Activated gamma-delta T cell treated with Interleukin-2 at 50 U/mL for 16 hours (primary cell): ENCODE measurements at regions not wholly inside any gene's neighbourhood (a gene's known extent, or its start where the extent isn't known, plus 50 kb on each side); places are given as distances from the start of the nearest gene placed in this dataset.
"Not testable (repeated sequence)": the region's sequence is repeated elsewhere in the genome, so short reads cannot be mapped to it uniquely, and the experiment has no call there.

Experiments used
- DNase-seq: peaks from one replicate; pipeline ENCODE4 v3.0.0-alpha.2; 2020

DNA sequence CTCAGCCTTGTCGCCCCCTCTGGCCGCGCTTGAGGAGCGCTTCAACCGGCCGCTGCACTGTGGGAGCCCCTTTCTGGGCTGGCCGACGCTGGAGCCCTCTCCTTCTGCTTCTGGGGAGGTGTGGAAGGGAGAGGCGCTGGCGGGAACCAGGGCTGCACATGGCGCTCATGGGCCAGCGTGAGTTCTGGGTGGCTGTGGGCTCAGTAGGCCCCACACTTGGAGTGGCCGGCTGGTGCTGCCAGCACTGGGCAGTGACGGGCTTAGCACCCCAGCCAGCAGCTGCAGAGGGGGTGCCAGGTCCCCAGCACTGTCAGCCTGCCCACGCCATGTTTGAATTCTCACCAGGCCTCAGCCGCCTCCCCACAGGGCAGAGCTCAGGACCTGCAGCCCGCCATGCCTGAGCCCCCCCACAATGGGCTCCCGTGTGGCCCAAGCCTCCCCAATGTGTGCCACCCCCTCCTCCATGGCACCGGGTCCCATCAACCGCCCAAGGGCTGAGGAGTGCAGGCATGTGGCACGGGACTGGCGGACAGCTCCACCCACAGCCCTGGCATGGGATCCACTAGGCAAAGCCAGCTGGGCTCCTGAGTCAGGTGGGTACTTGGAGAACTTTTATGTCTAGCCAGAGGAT, 615.2 kb downstream of the TRIML1 start:
- no peak for DNase-seq

DNA sequence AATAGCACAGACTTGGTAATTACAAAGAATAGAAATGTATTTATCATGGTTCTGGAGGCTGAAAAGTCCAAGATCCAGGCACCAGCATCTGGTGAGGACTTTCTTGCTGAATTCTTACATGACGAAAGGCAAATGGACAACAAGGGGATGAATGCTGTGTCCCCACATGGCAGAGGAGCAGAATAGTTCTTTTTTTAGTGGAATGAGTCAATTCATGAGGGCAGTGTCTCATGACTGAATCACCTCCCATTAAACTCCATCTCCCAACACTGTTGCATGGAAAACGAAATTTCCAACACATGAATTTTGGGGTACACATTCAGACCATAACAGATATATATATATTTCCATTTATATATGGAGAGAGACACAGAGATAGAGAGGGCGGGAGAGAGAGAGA, 628.3 kb downstream of the TRIML1 start:
- DNase-seq, result no peak

DNA sequence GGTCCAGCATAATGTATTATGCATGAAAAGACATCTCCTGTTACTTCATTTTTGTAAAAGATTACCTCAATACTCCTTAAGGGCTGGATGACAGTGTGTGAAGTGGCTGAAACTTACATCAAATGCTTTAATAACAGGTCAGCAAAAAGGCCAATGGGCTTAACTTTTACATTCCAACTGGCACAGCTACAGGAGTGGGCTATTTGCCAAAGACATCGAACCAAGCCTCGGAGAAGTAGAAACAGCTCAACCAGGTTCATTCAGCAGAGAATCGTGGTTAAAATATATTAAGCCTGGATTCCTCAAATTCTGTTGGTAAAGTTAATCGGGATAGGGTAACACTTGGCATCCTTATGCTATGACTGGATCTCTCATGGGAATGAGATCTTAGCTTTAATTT, 639.7 kb downstream of the TRIML1 start:
- DNase-seq, result no peak

DNA sequence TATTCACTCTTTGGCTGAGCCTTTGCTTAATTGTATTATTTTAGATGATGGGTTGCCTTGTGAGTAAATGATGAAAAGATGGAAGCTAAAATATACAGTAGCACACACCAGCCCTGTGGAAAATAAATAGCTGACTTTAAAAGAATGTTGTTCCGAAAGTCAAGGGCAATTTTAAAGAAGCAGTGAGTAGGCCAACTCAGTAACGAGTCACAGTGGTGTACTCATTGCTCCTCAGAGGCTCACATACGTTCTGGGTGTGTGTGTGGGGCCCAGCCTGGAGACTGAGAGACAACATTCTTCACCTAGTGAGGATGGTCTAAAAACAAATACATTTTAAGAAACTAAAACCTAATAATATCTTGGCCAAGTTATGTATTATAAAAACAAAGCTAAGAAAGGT, 640.3 kb downstream of the TRIML1 start:
- DNase-seq, result no peak

DNA sequence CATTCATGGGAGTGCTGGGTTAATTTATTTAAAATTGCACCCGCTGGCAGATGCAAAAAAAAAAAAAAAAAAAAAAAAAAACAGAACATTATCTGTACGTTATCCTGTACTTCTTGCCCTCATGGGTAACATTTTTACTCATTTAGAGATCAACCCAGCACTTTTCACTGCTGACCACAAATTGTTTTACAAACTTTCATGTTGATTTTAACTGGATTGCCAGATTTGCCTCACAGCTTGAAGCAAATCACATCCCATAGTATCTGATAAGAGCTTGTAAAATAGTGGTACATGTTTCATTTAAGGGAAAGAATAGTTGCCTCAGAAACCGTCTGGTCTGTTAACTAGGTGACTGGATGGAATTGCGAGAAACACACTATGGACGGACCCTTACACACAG, 640.8 kb downstream of the TRIML1 start:
- DNase-seq, result no peak

DNA sequence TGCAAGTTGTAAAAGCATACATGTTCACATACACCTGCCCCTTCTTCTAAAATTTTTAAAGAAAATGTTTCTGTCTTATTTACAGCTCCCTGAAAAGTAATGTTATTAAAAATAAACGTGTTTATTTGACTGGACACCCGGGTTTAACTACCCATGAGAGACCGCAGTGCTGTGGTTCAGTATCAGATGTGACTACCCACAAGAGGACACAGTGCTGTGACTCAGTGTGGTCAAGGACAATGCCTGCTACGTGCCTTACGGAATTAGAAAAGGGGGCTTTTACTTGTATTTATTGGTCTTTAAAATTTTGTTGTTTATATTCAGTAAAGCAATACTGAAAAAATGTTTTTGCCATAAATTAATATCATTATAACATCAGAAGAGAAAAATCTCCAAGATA, 641.4 kb downstream of the TRIML1 start:
- no peak for DNase-seq

DNA sequence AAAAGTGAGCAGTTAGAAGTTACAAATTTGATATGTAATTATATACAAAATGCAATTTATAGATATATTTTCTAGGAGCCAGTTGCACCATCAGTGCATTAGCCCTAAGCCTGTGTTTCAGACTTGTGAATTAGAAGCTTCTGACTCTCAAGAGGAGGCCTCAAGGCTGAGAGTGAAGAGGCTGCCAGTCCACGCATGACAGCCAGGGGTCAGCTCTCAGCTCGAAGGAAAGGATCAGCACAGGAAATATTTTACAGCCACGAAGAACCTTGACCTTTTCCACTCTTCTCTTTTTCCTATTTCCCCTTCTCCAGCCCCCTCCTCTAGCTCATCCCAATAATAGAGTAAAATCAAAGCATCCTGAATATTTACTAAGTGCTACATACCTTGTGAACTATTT, 642.4 kb downstream of the TRIML1 start:
- DNase-seq, result no peak

DNA sequence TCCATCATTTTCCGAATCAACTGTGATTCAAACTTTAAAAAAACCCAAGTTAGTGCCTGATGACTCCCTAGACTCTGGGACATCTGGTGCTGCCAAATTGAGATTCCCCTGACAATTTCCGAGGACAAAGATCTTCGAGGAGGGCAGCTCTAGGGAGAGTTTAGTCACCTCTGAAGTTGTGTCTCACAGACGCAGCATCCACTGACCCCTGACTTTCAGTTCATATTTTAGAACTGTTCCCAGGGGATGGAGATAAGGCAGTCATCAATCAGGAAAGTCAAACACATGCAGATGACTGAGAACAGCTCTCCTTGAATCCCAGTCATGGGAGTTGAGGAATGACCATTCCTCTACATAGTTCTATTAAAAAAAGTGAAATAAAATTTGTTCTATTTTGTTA, 643.9 kb downstream of the TRIML1 start:
- no peak for DNase-seq

DNA sequence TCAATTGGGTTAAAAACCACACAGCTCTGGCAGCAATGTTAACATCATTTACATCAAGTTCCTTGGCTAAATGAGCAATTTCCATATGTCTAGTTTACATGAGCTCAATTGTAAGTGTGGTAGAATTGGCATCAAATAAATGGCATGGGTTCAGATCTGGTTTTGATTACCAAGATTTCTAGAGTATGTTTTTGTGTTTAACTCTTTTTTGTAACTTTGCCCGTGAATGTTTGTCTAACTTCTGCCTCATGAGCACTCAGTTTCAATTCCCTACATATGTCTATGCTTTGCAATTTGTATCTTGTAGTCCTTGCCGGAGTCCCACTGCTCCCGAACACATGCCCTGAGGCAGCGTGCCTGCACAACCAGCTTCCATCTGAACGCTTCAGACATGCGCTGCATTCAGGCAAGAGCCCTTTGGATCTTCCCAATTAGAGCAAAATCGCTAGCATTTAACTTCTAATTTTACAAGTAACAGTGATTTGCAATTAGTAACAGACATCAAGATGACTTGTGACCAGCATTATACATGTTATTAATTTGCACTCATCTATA, 644.4 kb downstream of the TRIML1 start:
- DNase-seq, result no peak

DNA sequence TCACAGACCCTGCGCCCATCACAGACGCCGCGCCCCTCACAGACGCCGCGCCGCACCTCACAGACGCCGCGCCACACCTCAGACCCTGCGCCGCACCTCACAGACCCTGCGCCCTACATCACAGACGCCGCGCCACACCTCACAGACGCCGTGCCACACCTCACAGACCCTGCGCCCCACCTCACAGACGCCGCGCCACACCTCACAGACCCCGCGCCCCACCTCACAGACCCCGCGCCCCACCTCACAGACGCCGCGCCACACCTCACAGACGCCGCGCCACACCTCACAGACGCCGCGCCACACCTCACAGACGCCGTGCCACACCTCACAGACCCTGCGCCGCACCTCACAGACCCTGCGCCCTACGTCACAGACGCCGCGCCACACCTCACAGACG, 657.4 kb downstream of the TRIML1 start:
- not testable (repeated sequence) for DNase-seq

DNA sequence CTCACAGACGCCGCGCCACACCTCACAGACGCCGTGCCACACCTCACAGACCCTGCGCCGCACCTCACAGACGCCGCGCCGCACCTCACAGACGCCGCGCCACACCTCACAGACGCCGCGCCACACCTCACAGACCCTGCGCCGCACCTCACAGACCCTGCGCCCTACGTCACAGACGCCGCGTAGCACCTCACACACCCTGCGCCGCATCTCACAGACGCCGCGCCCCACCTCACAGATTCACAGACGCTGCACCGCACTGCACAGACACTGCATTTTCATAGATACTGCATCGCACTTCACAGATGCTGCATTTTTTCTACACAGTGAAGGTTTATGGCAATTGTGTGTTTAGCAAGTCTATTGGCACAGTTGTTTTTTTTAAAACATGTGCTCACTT, 657.8 kb downstream of the TRIML1 start:
- DNase-seq, result not testable (repeated sequence)

DNA sequence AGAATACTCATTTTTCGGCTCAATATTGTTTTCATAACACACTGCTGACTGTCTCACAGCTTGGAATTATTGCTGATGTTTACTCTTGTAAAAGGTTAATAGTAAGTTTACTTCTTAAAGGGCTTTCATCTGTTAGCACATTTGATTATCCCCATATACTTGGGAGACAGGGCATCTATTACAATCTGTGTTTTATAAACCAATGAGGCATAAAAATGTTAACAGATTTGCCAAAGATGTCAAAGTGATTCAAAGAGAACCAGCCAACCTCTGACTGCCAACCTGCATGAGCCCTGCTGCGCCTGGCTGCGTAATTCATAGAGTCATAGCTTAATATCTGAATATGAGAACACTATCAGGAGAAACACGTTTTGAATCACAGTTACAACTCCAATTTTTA, 665.6 kb downstream of the TRIML1 start:
- no peak for DNase-seq

DNA sequence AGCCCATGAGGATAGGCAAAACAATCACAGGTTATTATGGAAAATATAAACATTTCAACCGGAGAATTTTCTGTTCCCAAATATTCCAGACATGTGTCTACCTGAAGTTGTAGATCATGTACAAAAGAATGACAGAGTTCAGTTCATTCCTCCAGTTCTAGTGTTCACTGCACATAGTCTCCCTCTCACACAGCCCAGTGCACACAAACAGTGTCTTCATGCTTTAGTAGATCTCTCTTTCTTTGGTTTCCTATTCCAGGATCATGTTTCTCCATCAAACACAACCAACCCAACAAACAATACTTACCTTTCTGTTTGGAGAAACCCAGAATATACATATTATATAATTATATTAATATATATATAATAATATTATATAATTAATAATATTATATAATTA, 671.9 kb downstream of the TRIML1 start:
- no peak for DNase-seq

DNA sequence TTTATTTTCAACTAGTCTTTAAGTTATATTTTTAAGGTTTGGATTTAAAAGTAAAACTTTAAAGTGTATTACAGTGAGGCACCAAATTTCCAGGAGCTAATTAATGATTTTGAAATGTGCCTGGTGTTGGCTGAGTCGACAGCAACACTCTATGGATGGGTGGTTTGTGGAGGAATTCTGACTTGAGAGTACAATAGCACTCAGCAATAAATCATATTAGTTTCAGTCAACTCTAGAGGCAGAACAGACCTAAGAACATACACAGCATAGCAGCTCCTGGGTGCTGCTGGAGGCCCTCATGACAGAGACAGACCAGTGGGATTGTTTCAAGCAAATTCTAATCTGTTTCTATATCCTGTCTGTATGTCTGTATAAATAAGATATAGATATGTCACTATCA, 673.4 kb downstream of the TRIML1 start:
- no peak for DNase-seq

DNA sequence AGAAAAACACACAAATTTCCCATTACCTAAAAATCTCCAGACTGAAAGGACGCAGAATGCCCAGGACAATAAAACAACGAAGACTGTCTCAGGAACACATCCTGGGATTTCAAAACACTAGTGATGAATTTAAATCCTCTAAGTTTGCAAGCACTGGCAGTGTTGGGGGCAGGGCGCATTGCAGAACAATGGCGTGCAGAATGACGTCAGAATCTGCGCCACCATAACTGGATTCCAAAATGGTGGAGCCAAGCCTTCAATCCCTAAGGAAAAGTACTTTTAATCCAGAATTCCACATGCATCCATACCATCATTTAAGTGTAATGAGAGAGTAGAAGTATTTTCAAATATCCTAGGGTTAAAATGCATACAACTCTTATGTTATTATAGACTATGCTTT, 679.1 kb downstream of the TRIML1 start:
- DNase-seq, result no peak

DNA sequence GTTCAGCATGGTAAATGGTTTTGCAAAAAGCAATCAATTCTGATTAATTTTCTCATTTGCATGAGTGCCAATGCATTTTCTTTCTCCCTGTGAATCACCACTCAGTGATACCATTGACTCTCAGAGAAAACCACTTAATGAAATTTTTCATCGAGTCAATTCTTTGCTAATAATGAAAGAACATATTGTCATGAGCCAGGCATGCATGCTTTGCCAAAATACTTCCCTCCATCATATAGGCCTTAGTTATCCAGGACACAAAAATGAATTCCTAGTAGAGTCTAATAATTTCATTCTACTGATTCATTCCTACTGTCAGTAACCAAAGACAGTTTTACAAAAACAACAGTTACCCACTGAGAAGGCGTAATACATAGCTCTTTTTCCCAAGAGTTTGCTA, 680.0 kb downstream of the TRIML1 start:
- no peak for DNase-seq

DNA sequence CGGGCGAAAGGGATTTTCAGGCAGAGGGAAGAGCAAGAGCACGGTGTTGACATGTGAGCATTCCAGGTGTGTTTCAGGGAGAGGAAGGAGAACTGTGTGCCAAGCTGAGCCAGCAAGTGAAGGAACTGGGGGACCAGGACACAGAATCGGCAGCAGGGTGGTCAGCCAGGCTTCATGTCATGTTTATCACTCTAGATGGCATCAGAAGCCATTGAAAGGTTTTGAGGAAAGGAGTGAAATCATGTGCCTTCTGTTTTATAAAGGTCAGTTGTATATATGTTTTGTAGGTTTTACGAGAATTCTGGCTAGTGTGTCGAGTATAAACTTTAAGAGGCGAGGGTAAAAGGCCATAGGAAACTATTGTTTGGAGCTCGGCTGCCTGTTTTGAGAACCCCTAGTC, 682.3 kb downstream of the TRIML1 start:
- DNase-seq, result no peak

DNA sequence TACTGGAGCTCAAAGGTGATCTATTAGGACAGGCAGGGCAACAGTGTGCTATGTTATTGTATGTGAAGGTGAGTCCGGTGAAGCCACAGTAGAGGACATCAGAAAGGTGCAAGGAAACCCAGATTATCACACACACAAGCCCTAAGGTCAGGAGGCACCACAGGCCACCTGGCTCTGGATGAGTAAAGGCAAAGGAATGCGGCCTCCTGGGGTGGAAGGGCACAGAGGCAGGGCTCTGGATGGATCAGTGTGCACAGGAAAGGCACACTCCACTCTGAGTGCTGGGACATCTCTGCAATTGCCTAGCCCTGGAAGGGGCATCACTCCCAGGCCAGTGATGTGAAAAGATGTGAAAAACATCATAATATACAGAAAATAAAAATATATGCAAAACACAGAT, 683.5 kb downstream of the TRIML1 start:
- DNase-seq, result no peak

DNA sequence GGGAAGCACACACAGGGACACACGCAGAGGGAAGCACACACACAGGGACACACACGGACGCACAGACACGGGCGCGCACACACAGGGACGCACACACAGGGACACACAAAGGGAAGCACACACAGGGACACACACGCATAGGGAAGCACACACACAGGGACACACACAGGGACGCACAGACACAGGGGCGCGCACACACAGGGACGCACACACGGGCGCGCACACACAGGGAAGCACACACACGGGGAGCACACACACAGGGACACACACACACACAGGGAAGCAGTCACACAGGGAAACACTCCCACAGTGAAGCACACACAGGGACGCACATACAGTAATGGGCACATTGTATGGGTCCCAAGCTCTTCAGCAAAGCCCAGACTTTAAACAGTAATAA, 685.3 kb downstream of the TRIML1 start:
- no peak for DNase-seq

DNA sequence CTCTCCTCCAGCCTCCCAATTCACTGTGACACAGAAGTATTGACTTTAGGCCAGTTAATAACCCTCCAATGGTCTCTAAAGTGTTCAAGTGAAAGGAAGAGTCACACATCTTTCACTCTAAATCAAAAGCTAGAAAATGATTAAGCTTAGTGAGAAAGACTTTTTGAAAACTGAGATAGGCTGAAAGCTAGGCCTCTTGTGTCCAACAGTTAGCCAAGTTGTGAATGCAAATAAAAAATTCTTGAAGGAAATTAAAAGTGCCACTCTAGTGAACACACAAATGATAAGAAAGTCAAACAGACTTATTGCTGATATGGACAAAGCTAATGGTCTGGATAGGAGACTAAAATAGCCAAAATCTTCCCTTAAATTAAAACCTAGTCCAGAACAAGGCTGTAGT, 687.2 kb downstream of the TRIML1 start:
- DNase-seq, result no peak

DNA sequence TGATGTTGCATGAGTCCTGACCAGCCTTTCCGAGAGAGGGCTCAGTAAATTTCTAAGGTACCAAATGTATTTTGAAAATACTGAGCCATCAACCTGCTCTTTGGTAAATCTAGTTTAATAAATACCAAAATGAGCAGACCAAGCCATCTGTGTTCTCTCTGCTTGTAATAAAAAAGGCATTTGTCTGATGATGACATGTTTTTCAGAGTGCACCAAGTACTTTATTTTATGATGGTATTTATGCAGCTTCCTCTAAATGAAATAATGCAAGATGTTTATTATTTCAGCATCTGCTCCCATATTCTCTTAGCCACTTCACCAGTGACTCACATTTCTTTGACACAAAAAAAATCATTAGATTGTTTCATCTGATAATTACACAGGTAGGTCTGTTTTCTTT, 700.5 kb downstream of the TRIML1 start:
- DNase-seq, result no peak

DNA sequence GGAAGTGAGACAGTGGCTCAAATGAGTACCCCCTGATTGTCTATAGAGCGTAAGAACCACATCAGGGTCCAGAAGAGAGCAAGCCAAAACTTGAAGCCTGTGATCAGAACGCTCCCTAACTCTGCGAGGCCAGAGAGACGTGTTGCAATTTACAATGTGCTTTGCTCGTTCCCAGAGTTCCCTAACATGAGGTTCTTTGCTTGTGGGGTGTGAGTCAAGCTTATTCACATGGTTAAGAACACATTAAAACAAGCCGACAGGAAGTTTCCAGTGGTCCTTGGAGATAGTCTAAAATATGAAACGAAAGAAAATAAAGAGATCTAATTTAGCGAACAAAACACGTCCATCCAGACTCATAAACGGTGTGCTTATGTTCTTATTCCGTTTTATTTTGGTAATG, 702.3 kb downstream of the TRIML1 start:
- DNase-seq, result no peak

DNA sequence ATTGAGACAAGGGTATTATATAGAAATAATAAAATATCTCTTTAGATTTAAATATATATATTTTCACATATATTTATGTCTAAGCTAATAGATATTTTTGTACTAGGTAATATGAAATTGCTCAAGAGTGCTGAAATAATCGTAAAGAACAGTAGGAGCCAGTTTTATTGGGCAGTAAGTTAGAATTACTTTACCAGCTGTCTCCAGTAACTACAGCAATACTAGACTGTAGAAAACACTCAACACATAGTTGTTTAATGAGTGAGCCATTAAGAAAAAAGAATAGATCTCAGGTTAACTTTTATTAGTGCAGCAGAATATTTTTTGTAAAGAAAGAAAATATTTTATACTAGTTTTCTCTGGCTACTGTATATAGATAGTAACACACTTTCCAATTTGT, 715.2 kb downstream of the TRIML1 start:
- DNase-seq, result no peak

DNA sequence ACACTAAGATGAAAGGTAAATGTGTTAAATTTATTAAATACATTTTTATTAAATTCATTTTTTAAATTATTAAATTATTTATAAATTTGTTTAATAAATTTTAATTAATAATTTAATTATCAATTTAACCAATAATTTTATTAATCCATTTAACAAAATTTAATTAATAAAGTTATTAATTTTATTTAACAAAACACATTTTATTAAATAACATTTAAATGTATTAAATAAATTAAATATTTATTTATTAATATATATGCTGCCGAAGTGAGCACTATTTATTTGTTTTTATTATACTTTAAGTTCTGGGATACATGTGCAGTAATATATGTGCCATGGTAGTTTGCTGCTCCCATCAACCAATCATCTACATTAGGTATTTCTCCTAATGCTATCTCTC, 719.5 kb downstream of the TRIML1 start:
- DNase-seq, result no peak

DNA sequence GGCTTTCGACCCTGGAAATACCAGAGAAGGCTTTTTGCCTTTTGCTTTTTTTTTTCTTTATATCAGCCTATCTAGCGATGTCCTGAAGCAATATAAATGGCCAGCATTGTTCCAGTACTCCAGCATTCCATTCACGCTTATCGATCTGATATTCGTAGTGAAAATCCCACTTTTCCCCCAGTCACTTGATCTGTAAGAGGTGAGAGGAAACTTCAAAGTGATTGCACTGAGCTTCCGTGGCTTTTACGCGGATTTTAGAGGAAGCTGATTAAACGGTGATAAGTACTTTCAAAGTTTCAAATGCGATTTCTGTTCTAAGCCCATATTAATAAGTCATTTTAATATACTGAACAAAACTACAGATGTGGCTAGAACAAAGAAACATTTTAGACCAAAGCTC, 725.5 kb downstream of the TRIML1 start:
- DNase-seq, result no peak

DNA sequence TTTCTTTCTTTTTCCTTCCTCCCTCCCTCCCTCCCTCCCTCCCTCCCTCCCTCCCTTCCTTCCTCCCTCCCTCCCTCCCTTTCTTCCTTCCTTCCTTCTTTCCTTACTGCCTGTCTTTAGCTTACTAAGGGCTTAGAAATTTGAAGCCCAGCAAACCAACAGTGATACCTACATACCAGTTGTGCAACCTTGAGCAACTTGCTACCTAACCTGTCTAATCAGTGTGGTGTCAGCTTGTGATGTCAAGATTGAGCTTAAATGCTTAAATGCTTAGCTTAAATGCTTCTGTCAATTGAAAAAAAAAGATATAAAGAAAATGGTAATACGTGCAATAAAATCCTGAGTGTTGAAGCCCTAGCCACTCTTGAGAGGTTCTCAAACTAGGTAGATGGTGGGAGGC, 728.6 kb downstream of the TRIML1 start:
- no peak for DNase-seq
